ENCODE measurements at regions not wholly inside any gene's neighbourhood (a gene's known extent, or its start where the extent isn't known, plus 50 kb on each side); places are given as distances from the start of the nearest gene placed in this dataset.
"Not testable (repeated sequence)": the region's sequence is repeated elsewhere in the genome, so short reads cannot be mapped to it uniquely, and the experiment has no call there.

DNA sequence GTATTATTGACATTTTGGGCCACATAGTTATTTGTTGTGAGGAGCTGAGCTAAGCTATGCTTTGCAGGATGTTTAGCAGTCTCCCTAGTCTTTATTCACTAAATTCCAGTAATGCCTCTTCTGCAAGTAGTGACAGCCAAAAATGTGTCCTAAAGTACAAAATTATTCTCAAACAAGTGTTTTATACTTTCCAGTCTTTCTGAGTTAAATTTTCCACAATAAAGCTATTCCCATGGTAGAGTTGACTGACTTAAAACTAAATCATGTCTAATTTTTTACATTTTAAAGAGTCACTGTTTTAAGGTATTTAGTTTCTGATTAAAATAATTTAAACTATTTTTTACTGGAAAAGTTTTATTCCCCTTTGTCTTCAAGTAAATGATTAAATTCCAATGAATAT lies 717.8 kb upstream of the HS3ST5 start:
- DNase-seq (ENCODE audit: low read depth): no peak

GRCh38 chr6:115058414-115059211 lies 715.8 kb upstream of the HS3ST5 start:
- DNase-seq (ENCODE audit: low read depth): no peak

GRCh38 chr6:115055579-115055978 lies 712.8 kb upstream of the HS3ST5 start:
- no peak for DNase-seq (ENCODE audit: low read depth)

- not testable (repeated sequence) for DNase-seq (ENCODE audit: low read depth)
These were observed 711.4 kb upstream of the HS3ST5 start for GRCh38 chr6:115054242-115054641.

DNA sequence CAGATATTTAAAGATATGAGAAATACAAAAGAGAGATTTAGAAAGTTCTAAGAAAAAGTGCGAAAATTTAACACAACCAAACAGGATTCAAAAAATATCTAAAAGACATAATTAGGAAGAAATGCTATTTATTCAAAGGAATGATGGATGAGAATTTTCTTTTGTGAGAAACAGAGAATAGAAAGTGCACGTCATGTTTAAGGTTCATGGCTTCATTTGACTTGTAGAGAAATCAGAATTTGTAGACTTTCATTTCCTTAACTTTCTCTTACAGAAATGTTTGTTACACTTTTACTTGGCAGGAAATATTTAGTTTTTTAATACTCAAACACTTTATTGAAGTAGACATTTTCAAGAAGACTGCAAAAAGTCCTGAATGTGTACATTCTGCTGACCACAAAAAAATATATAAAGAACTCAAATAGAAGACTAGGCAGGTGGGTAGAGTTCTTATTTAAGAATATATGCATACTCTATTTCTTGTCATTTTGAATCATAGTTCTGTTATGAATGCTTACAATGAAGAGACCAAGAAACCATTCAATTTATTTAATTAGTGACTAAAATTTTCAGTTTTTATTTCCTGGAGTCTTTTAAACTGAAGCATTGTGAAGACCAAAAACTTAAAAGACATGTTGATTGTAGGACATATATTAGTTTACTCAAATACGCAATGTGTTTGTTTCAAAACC lies 710.5 kb upstream of the HS3ST5 start:
- no peak for DNase-seq (ENCODE audit: low read depth)

DNA sequence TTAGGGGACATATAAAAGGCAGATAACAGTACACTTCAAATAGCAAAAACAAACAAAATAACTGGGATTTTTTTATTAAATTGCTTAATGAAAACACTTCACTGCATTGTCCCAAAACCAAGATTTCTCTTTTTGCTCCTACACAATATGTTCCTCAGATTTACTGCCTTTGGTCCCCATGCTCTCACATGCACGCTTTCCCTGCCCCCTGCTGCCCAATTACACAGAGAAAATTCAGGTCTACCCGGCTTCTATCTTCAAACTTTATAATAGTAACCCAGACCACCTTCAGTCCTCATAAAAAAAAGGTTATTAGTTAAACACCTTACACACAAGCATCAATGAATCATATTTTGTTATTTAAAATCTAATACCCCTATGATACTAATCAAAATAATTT lies 673.8 kb upstream of the HS3ST5 start:
- DNase-seq (ENCODE audit: low read depth): no peak

GRCh38 chr6:115004982-115005381 lies 662.2 kb upstream of the HS3ST5 start:
- no peak for DNase-seq (ENCODE audit: low read depth)

GRCh38 chr6:115004204-115004603 lies 661.4 kb upstream of the HS3ST5 start:
- no peak for DNase-seq (ENCODE audit: low read depth)

- DNase-seq (ENCODE audit: low read depth): no peak
These were observed 659.0 kb upstream of the HS3ST5 start for GRCh38 chr6:115001731-115002350.

GRCh38 chr6:115000736-115001135 lies 657.9 kb upstream of the HS3ST5 start:
- DNase-seq (ENCODE audit: low read depth): no peak

- no peak for DNase-seq (ENCODE audit: low read depth)
These were observed 655.7 kb upstream of the HS3ST5 start for GRCh38 chr6:114998492-114998891.

GRCh38 chr6:114997813-114998292 lies 655.0 kb upstream of the HS3ST5 start:
- no peak for DNase-seq (ENCODE audit: low read depth)

DNA sequence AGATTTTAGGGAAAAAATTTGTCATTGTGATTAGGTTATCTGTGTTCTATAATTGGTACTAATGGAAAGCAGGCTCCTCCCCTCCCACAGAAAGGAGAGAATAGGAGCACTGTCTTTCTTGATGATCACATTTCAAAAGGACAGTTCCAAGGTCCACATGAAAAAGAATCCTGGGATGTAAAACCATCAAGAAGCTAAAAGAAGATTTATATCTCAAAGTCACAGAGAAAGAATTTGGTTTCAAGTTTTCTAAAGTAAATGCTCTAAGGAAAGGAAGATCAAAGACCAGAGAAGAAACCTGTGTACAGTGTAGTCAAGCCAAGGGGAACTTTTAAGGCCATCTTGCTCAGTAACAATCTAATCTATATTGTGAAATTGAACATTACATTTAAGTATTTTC lies 652.7 kb upstream of the HS3ST5 start:
- no peak for DNase-seq (ENCODE audit: low read depth)

GRCh38 chr6:114989279-114989964 lies 646.6 kb upstream of the HS3ST5 start:
- DNase-seq (ENCODE audit: low read depth): no peak

GRCh38 chr6:114987281-114987680 lies 644.5 kb upstream of the HS3ST5 start:
- no peak for DNase-seq (ENCODE audit: low read depth)

DNA sequence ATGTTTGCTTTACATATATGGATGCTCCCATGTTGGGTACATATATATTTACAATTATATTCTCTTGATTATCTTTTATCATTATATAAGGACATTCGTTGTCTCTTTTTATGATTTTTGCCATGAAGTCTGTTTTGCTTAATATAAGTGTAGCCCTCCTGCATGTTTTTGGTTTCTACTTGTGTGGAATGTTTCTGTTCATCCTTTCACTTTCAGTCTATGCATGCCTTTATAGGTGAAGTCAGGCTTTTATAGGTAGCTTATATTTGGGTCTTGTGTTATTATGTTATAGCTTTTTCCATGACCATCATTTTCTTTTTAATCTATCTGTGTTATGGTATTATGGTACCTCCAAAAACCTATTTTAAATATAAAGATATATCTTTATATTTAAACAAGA lies 612.5 kb upstream of the HS3ST5 start:
- DNase-seq (ENCODE audit: low read depth): no peak

GRCh38 chr6:114952229-114952628 lies 609.4 kb upstream of the HS3ST5 start:
- DNase-seq (ENCODE audit: low read depth): no peak

- no peak for DNase-seq (ENCODE audit: low read depth)
These were observed 602.6 kb upstream of the HS3ST5 start for GRCh38 chr6:114945392-114945791.

DNA sequence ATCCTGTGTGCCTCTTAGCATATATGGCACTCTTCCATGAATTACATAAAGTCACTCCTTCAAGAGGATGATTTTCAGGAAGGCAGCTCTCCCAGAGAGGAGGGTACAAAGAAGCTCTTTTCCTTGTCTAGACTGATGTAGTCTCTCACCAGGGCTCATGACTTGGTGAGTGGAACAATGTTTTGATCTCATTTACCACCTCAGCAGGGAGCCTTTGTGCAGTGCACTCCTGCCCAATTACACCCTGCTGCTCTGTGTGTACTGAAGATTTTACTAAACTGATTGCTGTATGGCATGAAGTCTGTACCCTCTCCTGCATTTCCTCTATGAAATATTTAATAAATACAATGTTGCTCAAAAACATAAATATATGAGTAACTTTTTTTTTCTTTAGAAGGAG lies 598.3 kb upstream of the HS3ST5 start:
- DNase-seq (ENCODE audit: low read depth): no peak

- DNase-seq (ENCODE audit: low read depth): no peak
These were observed 597.4 kb upstream of the HS3ST5 start for GRCh38 chr6:114940181-114940580.

- no peak for DNase-seq (ENCODE audit: low read depth)
These were observed 596.8 kb upstream of the HS3ST5 start for GRCh38 chr6:114939630-114940029.

GRCh38 chr6:114936080-114936479 lies 593.3 kb upstream of the HS3ST5 start:
- DNase-seq (ENCODE audit: low read depth): no peak

Measured in EH (cell line).